ENCODE measurements at regions not wholly inside any gene's neighbourhood (a gene's known extent, or its start where the extent isn't known, plus 50 kb on each side); places are given as distances from the start of the nearest gene placed in this dataset.

DNA sequence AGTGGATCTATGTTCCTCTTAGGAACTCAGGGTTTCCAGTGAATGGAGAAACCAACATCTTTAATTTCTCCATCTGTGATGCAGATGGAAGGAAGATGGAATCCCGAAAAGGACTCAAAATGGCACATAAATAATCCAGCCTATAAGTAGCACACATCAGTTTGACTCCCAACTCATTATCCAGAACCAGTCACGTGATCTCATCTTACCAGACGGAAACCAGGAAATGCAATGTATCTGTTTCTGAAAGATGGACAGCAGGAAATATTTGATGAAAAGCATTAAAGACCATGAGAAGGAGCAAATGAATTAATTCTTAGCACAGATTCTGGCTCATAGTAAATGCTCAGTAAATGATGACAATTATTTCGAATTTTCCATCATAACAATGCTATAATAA lies 443.1 kb upstream of the FMR1 start:
- ChIA-PET POLR2A (no interaction called here), CTCF (ENCODE audit: unreplicated experiment) (no interaction called here)
- Histone ChIP-seq H3K79me2 (ENCODE audit: insufficient read depth, low read depth, low read length) (no peaks in the 10 kb centered on the region), H3K9me2 (ENCODE audit: insufficient read depth, low read length) (no peaks in the 10 kb centered on the region), H3K9me3 (ENCODE audit: low read length) (no peaks in the 10 kb centered on the region), H3K4me1 (ENCODE audit: insufficient read depth, low read length, poor library complexity, severe bottlenecking) (no peaks in the 10 kb centered on the region), H2AFZ (ENCODE audit: low read length) (no peak overlapping the region), H4K20me1 (ENCODE audit: insufficient read depth, low read length) (no peaks in the 10 kb centered on the region), H3K4me3 (ENCODE audit: low read depth, low read length, poor library complexity, severe bottlenecking) (no peak overlapping the region), H3K27ac (ENCODE audit: low read depth, low read length, poor library complexity, severe bottlenecking) (no peak overlapping the region), H3K4me2 (ENCODE audit: low read length) (no peak overlapping the region), H3K36me3 (ENCODE audit: insufficient read depth, low read length) (no peaks in the 10 kb centered on the region)
- no TSS peak for BruUV-seq (replicated peaks)
- intact Hi-C loops (cut with micrococcal nuclease; ENCODE audit: unreplicated experiment): no loop called here
- DNase-seq (ENCODE audit: low spot score): no peak
- TF ChIP-seq CTCF (conservative IDR thresholded peaks at IDR 0.05; ENCODE audit: low read length) (no peak), EZH2phosphoT487 (IDR thresholded peaks at IDR 0.05; ENCODE audit: borderline replicate concordance, low read depth, low read length) (no peak)

DNA sequence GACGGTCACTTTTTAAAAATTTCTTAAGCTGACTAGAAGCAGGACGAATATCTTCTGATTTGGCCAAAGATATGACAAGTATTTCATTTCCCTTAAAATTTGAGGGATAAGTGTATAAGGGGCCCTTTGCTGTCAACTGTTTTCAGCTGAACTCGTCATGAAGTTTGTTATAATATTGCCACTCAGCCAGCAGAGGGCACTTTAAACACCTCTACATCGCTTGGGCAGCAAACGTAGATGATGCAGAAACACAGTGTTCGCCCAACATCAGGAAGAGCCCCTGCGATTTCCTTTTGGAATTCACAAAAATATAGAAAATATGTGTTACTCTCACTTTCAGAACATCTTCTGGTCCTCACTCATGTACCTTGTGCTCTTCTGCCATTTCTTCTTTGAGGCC lies 435.7 kb upstream of the FMR1 start:
- intact Hi-C loops (cut with micrococcal nuclease; ENCODE audit: unreplicated experiment): no loop called here

GRCh38 chrX:147478899-147479298 lies 432.8 kb upstream of the FMR1 start:
- intact Hi-C loops (cut with micrococcal nuclease; ENCODE audit: unreplicated experiment): no loop called here
- no peak for TF ChIP-seq EZH2phosphoT487 (IDR thresholded peaks at IDR 0.05; ENCODE audit: borderline replicate concordance, low read depth, low read length)

More for the DNA sequence above, 435.7 kb upstream of the FMR1 start:
- no peaks in the 10 kb centered on the region for H3K9me2 ChIP-seq (ENCODE audit: insufficient read depth, low read length)
- H3K4me1 ChIP-seq (ENCODE audit: insufficient read depth, low read length, poor library complexity, severe bottlenecking): no peaks in the 10 kb centered on the region
- H3K9me3 ChIP-seq (ENCODE audit: low read length): no peaks in the 10 kb centered on the region
- no peak for DNase-seq (ENCODE audit: low spot score)
- no peaks in the 10 kb centered on the region for H3K79me2 ChIP-seq (ENCODE audit: insufficient read depth, low read depth, low read length)
- no TSS peak for BruUV-seq (replicated peaks)
- no peaks in the 10 kb centered on the region for H3K36me3 ChIP-seq (ENCODE audit: insufficient read depth, low read length)
- H3K4me2 ChIP-seq (ENCODE audit: low read length): no peak overlapping the region
- no peaks in the 10 kb centered on the region for H4K20me1 ChIP-seq (ENCODE audit: insufficient read depth, low read length)
- no peak overlapping the region for H3K4me3 ChIP-seq (ENCODE audit: low read depth, low read length, poor library complexity, severe bottlenecking)
- ChIA-PET CTCF (ENCODE audit: unreplicated experiment) (no interaction called here), POLR2A (interaction anchor here (0.6 kb wide), 1 partner anchor 26 kb away, joined by 3 read pairs; no protein-coding TSS in a partner anchor)
- H3K27ac ChIP-seq (ENCODE audit: low read depth, low read length, poor library complexity, severe bottlenecking): no peak overlapping the region
- no peak overlapping the region for H2AFZ ChIP-seq (ENCODE audit: low read length)
- TF ChIP-seq EZH2phosphoT487 (IDR thresholded peaks at IDR 0.05; ENCODE audit: borderline replicate concordance, low read depth, low read length) (no peak), CTCF (conservative IDR thresholded peaks at IDR 0.05; ENCODE audit: low read length) (peak; percentile 63)

More at GRCh38 chrX:147478899-147479298, 432.8 kb upstream of the FMR1 start:
- Histone ChIP-seq H3K4me2 (ENCODE audit: low read length) (no peak overlapping the region), H3K36me3 (ENCODE audit: insufficient read depth, low read length) (no peaks in the 10 kb centered on the region), H3K9me2 (ENCODE audit: insufficient read depth, low read length) (no peaks in the 10 kb centered on the region), H3K4me1 (ENCODE audit: insufficient read depth, low read length, poor library complexity, severe bottlenecking) (no peaks in the 10 kb centered on the region), H3K4me3 (ENCODE audit: low read depth, low read length, poor library complexity, severe bottlenecking) (no peak overlapping the region), H4K20me1 (ENCODE audit: insufficient read depth, low read length) (no peaks in the 10 kb centered on the region), H3K27ac (ENCODE audit: low read depth, low read length, poor library complexity, severe bottlenecking) (no peak overlapping the region), H2AFZ (ENCODE audit: low read length) (no peak overlapping the region), H3K79me2 (ENCODE audit: insufficient read depth, low read depth, low read length) (no peaks in the 10 kb centered on the region), H3K9me3 (ENCODE audit: low read length) (no peaks in the 10 kb centered on the region)
- ChIA-PET POLR2A (no interaction called here), CTCF (ENCODE audit: unreplicated experiment) (no interaction called here)
- no TSS peak for BruUV-seq (replicated peaks)
- no peak for DNase-seq (ENCODE audit: low spot score)
